Endodermal cell (in vitro differentiated cells): ENCODE measurements at regions not wholly inside any gene's neighbourhood (a gene's known extent, or its start where the extent isn't known, plus 50 kb on each side); places are given as distances from the start of the nearest gene placed in this dataset.

Experiments used
- DNase-seq: peaks from one replicate; pipeline ENCODE4 v3.0.0-alpha.2; 2017
- H3K27ac ChIP-seq: 2 replicates; pipeline ENCODE4 v1.5.1; 2013; ENCODE audit warnings: mild to moderate bottlenecking, low read depth, low read length, moderate library complexity
- H3K27me3 ChIP-seq: 2 replicates; pipeline ENCODE4 v1.6.1; 2013; ENCODE audit warnings: mild to moderate bottlenecking, low read length, moderate library complexity; ENCODE audit not compliant: insufficient read depth, control insufficient read depth, poor library complexity, severe bottlenecking
- H3K36me3 ChIP-seq: 2 replicates; pipeline ENCODE4 v1.7.0; 2013; ENCODE audit warnings: mild to moderate bottlenecking, low read length, moderate library complexity; ENCODE audit not compliant: control insufficient read depth, insufficient read depth
- H3K4me1 ChIP-seq: one replicate; pipeline ENCODE4 v1.7.0; 2013; ENCODE audit warnings: low read length; ENCODE audit not compliant: control insufficient read depth, insufficient read depth
- H3K4me3 ChIP-seq: 2 replicates; pipeline ENCODE4 v1.5.1; 2013; ENCODE audit warnings: mild to moderate bottlenecking, low read length, moderate library complexity
- H3K9ac ChIP-seq: 2 replicates; pipeline ENCODE4 v1.6.1; 2013; ENCODE audit warnings: mild to moderate bottlenecking, low read length, moderate library complexity; ENCODE audit not compliant: poor library complexity, severe bottlenecking; ENCODE audit errors: extremely low read depth
- H3K9me3 ChIP-seq: 2 replicates; pipeline ENCODE4 v1.6.1; 2013; ENCODE audit warnings: mild to moderate bottlenecking, low read length, moderate library complexity; ENCODE audit not compliant: control insufficient read depth
- H3K27ac Mint-ChIP-seq: 2 replicates; pipeline ENCODE4 v1.8.0; 2020; ENCODE audit warnings: mixed read lengths
- H3K27me3 Mint-ChIP-seq: 2 replicates; pipeline ENCODE4 v1.8.0; 2021; ENCODE audit warnings: mild to moderate bottlenecking, mixed read lengths; ENCODE audit not compliant: insufficient read depth
- H3K36me3 Mint-ChIP-seq: 2 replicates; pipeline ENCODE4 v1.8.0; 2020; ENCODE audit warnings: low read depth, mixed read lengths
- H3K4me1 Mint-ChIP-seq: 2 replicates; pipeline ENCODE4 v1.8.0; 2020; ENCODE audit warnings: mixed read lengths
- H3K4me3 Mint-ChIP-seq: 2 replicates; pipeline ENCODE4 v1.8.0; 2020; ENCODE audit warnings: mild to moderate bottlenecking, moderate library complexity, mixed read lengths
- H3K9me3 Mint-ChIP-seq: 2 replicates; pipeline ENCODE4 v1.8.0; 2020; ENCODE audit warnings: mild to moderate bottlenecking, mixed read lengths
- CTCF ChIP-seq: fragments of 200-600 bp; sonication (generic); conservative IDR thresholded peaks from 2 replicates; pipeline ENCODE4 v1.5.0; 2021; ENCODE audit warnings: antibody characterized with exemption, mild to moderate bottlenecking
- WGBS, 2 experiments: methylation state at CpG; one replicate each; pipeline versions ENCODE4 v1.1.5 to v1.1.7; 2013; ENCODE audit warnings: missing lambda C conversion rate in 2 of 2, mixed read lengths in 1 of 2; ENCODE audit not compliant: insufficient coverage in 1 of 2, insufficient read length in 1 of 2; 5-methylcytosine and 5-hydroxymethylcytosine counted together

- no peak overlapping the region for H3K4me3 Mint-ChIP-seq
- H3K27me3 ChIP-seq = no peaks in the 10 kb centered on the region
- peaks cover 24% of the 10 kb centered on the region for H3K9me3 ChIP-seq
- DNase-seq = no peak
- H3K27ac Mint-ChIP-seq = no peak overlapping the region
- H3K9ac ChIP-seq = no peak overlapping the region
- peaks cover 18% of the 10 kb centered on the region for H3K4me1 Mint-ChIP-seq
- H3K4me3 ChIP-seq = no peak overlapping the region
- H3K27ac ChIP-seq = no peak overlapping the region
- no peaks in the 10 kb centered on the region for H3K27me3 Mint-ChIP-seq
- TF ChIP-seq CTCF = no peak
- H3K9me3 Mint-ChIP-seq = peaks cover 13% of the 10 kb centered on the region
- no peaks in the 10 kb centered on the region for H3K36me3 Mint-ChIP-seq
- H3K4me1 ChIP-seq = no peaks in the 10 kb centered on the region
- WGBS, 2 experiments = 100% methylated on average over 2 of the region's 2 CpGs; no CpG with 5 or more reads in 1 of the 2 experiments
- H3K36me3 ChIP-seq = no peaks in the 10 kb centered on the region
Observed at GRCh38 chr5:143934821-143935220, 122.9 kb downstream of the HMHB1 start.

- no peak overlapping the region for H3K27ac ChIP-seq
- H3K9me3 ChIP-seq = peaks cover 45% of the 10 kb centered on the region
- no peak for TF ChIP-seq CTCF
- H3K9me3 Mint-ChIP-seq = peaks cover 42% of the 10 kb centered on the region
- no peak overlapping the region for H3K27ac Mint-ChIP-seq
- no peak overlapping the region for H3K4me3 ChIP-seq
- peaks cover 5% of the 10 kb centered on the region for H3K4me1 Mint-ChIP-seq
- H3K36me3 ChIP-seq = no peaks in the 10 kb centered on the region
- H3K36me3 Mint-ChIP-seq = no peaks in the 10 kb centered on the region
- H3K27me3 Mint-ChIP-seq = no peaks in the 10 kb centered on the region
- no peaks in the 10 kb centered on the region for H3K27me3 ChIP-seq
- no peak overlapping the region for H3K9ac ChIP-seq
- no peaks in the 10 kb centered on the region for H3K4me1 ChIP-seq
- DNase-seq = no peak
- no peak overlapping the region for H3K4me3 Mint-ChIP-seq
Observed at GRCh38 chr5:143938230-143938629, 126.3 kb downstream of the HMHB1 start.

DNA sequence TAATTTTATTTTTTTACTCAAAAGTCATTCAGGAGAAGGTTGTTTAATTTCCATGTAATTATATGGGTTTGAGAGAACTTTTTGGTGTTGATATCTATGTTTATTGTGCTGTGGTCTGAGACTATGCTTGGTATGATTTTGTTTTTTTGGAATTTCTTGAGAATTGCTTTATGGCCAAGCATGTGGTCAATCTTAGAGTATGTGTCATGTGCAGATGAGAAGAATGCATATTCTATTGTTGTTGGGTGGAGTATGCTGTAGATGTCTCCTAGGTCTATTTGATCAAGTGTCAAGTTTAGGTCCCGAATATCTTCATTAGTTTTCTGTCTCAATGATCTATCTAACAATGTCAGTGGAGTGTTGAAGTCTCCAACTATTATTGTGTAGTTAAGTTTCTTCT is 134.9 kb downstream of the HMHB1 start:
- no peak overlapping the region for H3K4me3 Mint-ChIP-seq
- no peak for DNase-seq
- no peaks in the 10 kb centered on the region for H3K27me3 ChIP-seq
- no peak for TF ChIP-seq CTCF
- WGBS, 2 experiments = 60 to 82% methylated on average over 1 of the region's 1 CpG
- H3K4me1 ChIP-seq = no peaks in the 10 kb centered on the region
- no peak overlapping the region for H3K4me3 ChIP-seq
- H3K9ac ChIP-seq = no peak overlapping the region
- no peaks in the 10 kb centered on the region for H3K36me3 ChIP-seq
- H3K4me1 Mint-ChIP-seq = no peaks in the 10 kb centered on the region
- H3K27ac Mint-ChIP-seq = no peak overlapping the region
- no peaks in the 10 kb centered on the region for H3K27me3 Mint-ChIP-seq
- peaks cover 9% of the 10 kb centered on the region for H3K9me3 ChIP-seq
- no peaks in the 10 kb centered on the region for H3K36me3 Mint-ChIP-seq
- H3K27ac ChIP-seq = no peak overlapping the region
- H3K9me3 Mint-ChIP-seq = peaks cover 24% of the 10 kb centered on the region
